Smooth muscle cell of the brain vasculature (primary cell): ENCODE measurements at regions not wholly inside any gene's neighbourhood (a gene's known extent, or its start where the extent isn't known, plus 50 kb on each side); places are given as distances from the start of the nearest gene placed in this dataset.

ENCODE experiments used
- DNase-seq: peaks from one replicate; pipeline ENCODE4 v3.0.0-alpha.2; 2012; ENCODE audit warnings: low read depth, low spot score

- DNase-seq: no peak
Measured at GRCh38 chr2:217047631-217048030, 187.8 kb upstream of the TNP1 start.

GRCh38 chr2:217047209-217047608 is 187.3 kb upstream of the TNP1 start:
- DNase-seq: no peak

- peak; percentile 77 for DNase-seq
Measured at GRCh38 chr2:217045700-217046475, 186.0 kb upstream of the TNP1 start.

- DNase-seq: no peak
Measured at GRCh38 chr2:217040099-217040498, 180.2 kb upstream of the TNP1 start.

- DNase-seq: no peak
Measured at GRCh38 chr2:217038001-217038400, 178.1 kb upstream of the TNP1 start.

GRCh38 chr2:217037353-217037752 is 177.5 kb upstream of the TNP1 start:
- no peak for DNase-seq

- no peak for DNase-seq
Measured at GRCh38 chr2:217035967-217036366, 176.1 kb upstream of the TNP1 start.

- DNase-seq: no peak
Measured at GRCh38 chr2:217033186-217033585, 173.3 kb upstream of the TNP1 start.

GRCh38 chr2:217031445-217031844 is 171.6 kb upstream of the TNP1 start:
- no peak for DNase-seq

- DNase-seq: no peak
Measured at GRCh38 chr2:217030081-217030480, 170.2 kb upstream of the TNP1 start.

- no peak for DNase-seq
Measured at GRCh38 chr2:217028128-217028527, 168.3 kb upstream of the TNP1 start.

GRCh38 chr2:217027414-217027813 is 167.6 kb upstream of the TNP1 start:
- no peak for DNase-seq

- no peak for DNase-seq
Measured at GRCh38 chr2:217026569-217026968, 166.7 kb upstream of the TNP1 start.

- no peak for DNase-seq
Measured at GRCh38 chr2:217026161-217026560, 166.3 kb upstream of the TNP1 start.

- no peak for DNase-seq
Measured at GRCh38 chr2:217023611-217024010, 163.7 kb upstream of the TNP1 start.

GRCh38 chr2:217017456-217018252 is 157.8 kb upstream of the TNP1 start:
- no peak for DNase-seq

- no peak for DNase-seq
Measured at GRCh38 chr2:217016796-217017419, 157.0 kb upstream of the TNP1 start.

- DNase-seq: no peak
Measured at GRCh38 chr2:217014328-217015105, 154.7 kb upstream of the TNP1 start.

GRCh38 chr2:217013926-217014325 is 154.1 kb upstream of the TNP1 start:
- no peak for DNase-seq

- no peak for DNase-seq
Measured at GRCh38 chr2:217011576-217011975, 151.7 kb upstream of the TNP1 start.

GRCh38 chr2:217010173-217010572 is 150.3 kb upstream of the TNP1 start:
- DNase-seq: no peak

GRCh38 chr2:217008794-217009193 is 148.9 kb upstream of the TNP1 start:
- no peak for DNase-seq
